ENCODE measurements at regions not wholly inside any gene's neighbourhood (a gene's known extent, or its start where the extent isn't known, plus 50 kb on each side); places are given as distances from the start of the nearest gene placed in this dataset.
A peak's percentile ranks its signal among the peaks of the same experiment; 100 is the strongest.

GRCh38 chr11:32531528-32531927, 52.1 kb upstream of the EIF3M start:
- DNase-seq, result no peak

- DNase-seq, result no peak
Measured at GRCh38 chr11:32529994-32530588, 53.5 kb upstream of the EIF3M start.

GRCh38 chr11:32527261-32528175, 56.1 kb upstream of the EIF3M start:
- no peak for DNase-seq

- no peak for DNase-seq
Measured at GRCh38 chr11:32526760-32527159, 56.9 kb upstream of the EIF3M start.

- no peak for DNase-seq
Measured at GRCh38 chr11:32511926-32512325, 71.7 kb upstream of the EIF3M start.

GRCh38 chr11:32510039-32510438, 73.6 kb upstream of the EIF3M start:
- no peak for DNase-seq

GRCh38 chr11:32508780-32509179, 73.4 kb upstream of the WT1 start:
- DNase-seq, result no peak

- DNase-seq, result no peak
Measured at GRCh38 chr11:32500001-32500400, 64.7 kb upstream of the WT1 start.

GRCh38 chr11:32497951-32498350, 62.6 kb upstream of the WT1 start:
- no peak for DNase-seq

- no peak for DNase-seq
Measured at GRCh38 chr11:32494629-32495028, 59.3 kb upstream of the WT1 start.

- no peak for DNase-seq
Measured at GRCh38 chr11:32489464-32489863, 54.1 kb upstream of the WT1 start.

GRCh38 chr11:32487270-32487669, 51.9 kb upstream of the WT1 start:
- DNase-seq, result peak; percentile 9

- no peak for DNase-seq
Measured at GRCh38 chr11:32485733-32486132, 50.4 kb upstream of the WT1 start.
